DND-41 (cell line): ENCODE measurements at regions not wholly inside any gene's neighbourhood (a gene's known extent, or its start where the extent isn't known, plus 50 kb on each side); places are given as distances from the start of the nearest gene placed in this dataset.

Experiments
- EZH2 ChIP-seq: IDR thresholded peaks from 3 replicates; pipeline ENCODE4 v1.6.1; 2012; ENCODE audit warnings: borderline replicate concordance, low read depth, mild to moderate bottlenecking, moderate library complexity, low read length, inconsistent platforms; ENCODE audit not compliant: severe bottlenecking
- TF ChIP-seq, protein P1 (sequence below): IDR thresholded peaks from 2 replicates; pipeline ENCODE4 v1.5.1; 2012; ENCODE audit warnings: borderline replicate concordance, low read length, moderate library complexity, mild to moderate bottlenecking; ENCODE audit not compliant: poor library complexity, severe bottlenecking; ENCODE audit errors: extremely low read depth

DNA sequence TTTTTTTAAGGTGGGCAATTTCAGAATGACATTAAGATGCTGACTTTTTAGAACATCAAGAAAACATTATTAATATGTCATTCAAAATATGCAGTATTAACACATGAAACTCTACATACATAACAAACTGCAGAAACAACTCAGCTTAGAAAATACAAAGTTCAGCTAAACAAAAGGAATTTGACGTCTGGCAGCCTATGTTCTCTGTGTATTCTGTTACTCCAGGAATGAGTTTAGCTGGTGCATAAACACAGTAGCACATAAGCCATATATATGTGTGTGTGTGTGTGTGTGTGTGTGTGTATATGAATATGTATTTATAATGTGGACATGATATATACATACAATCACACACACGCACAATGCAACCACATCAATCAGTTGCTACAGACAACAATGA, 413.5 kb upstream of the PSMD7 start:
- TF ChIP-seq, protein P1, sequence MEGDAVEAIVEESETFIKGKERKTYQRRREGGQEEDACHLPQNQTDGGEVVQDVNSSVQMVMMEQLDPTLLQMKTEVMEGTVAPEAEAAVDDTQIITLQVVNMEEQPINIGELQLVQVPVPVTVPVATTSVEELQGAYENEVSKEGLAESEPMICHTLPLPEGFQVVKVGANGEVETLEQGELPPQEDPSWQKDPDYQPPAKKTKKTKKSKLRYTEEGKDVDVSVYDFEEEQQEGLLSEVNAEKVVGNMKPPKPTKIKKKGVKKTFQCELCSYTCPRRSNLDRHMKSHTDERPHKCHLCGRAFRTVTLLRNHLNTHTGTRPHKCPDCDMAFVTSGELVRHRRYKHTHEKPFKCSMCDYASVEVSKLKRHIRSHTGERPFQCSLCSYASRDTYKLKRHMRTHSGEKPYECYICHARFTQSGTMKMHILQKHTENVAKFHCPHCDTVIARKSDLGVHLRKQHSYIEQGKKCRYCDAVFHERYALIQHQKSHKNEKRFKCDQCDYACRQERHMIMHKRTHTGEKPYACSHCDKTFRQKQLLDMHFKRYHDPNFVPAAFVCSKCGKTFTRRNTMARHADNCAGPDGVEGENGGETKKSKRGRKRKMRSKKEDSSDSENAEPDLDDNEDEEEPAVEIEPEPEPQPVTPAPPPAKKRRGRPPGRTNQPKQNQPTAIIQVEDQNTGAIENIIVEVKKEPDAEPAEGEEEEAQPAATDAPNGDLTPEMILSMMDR: no peak
- no peak for TF ChIP-seq EZH2
